H9 (cell line): ENCODE measurements at regions not wholly inside any gene's neighbourhood (a gene's known extent, or its start where the extent isn't known, plus 50 kb on each side); places are given as distances from the start of the nearest gene placed in this dataset.
"Not testable (repeated sequence)": the region's sequence is repeated elsewhere in the genome, so short reads cannot be mapped to it uniquely, and the experiment has no call there.

Experiments used
- DNase-seq: peaks from one replicate; pipeline ENCODE4 v3.0.0-alpha.2; 2017
- H2AFZ ChIP-seq: one replicate; pipeline ENCODE4 v1.6.1; 2013; ENCODE audit warnings: mild to moderate bottlenecking, low read length, control low read depth, moderate library complexity
- H2AK5ac ChIP-seq: 2 replicates; pipeline ENCODE4 v1.6.1; 2013; ENCODE audit warnings: low read length, control low read depth, mixed read lengths; ENCODE audit not compliant: insufficient read length
- H2BK120ac ChIP-seq: one replicate; pipeline ENCODE4 v1.6.1; 2013; ENCODE audit warnings: low read depth, mild to moderate bottlenecking, low read length, control low read depth, inconsistent platforms; ENCODE audit not compliant: poor library complexity, severe bottlenecking
- H2BK12ac ChIP-seq: 2 replicates; pipeline ENCODE4 v1.6.1; 2013; ENCODE audit warnings: low read length, control low read depth, mixed read lengths, low read depth; ENCODE audit not compliant: insufficient read length
- H2BK15ac ChIP-seq: 2 replicates; pipeline ENCODE4 v1.6.1; 2013; ENCODE audit warnings: low read depth, low read length, control low read depth
- H2BK20ac ChIP-seq: one replicate; pipeline ENCODE4 v1.6.1; 2013; ENCODE audit warnings: low read depth, mild to moderate bottlenecking, low read length, control low read depth, inconsistent platforms; ENCODE audit not compliant: poor library complexity, severe bottlenecking
- H2BK5ac ChIP-seq: 2 replicates; pipeline ENCODE4 v1.6.1; 2013; ENCODE audit warnings: low read length, control low read depth, mixed read lengths; ENCODE audit not compliant: insufficient read length
- H3K14ac ChIP-seq: 2 replicates; pipeline ENCODE4 v1.6.1; 2013; ENCODE audit warnings: low read length, control low read depth; ENCODE audit not compliant: insufficient read depth
- H3K18ac ChIP-seq: 2 replicates; pipeline ENCODE4 v1.6.1; 2013; ENCODE audit warnings: low read depth, mild to moderate bottlenecking, mixed read lengths, low read length, control low read depth; ENCODE audit not compliant: insufficient read length
- H3K23ac ChIP-seq: 2 replicates; pipeline ENCODE4 v1.6.1; 2013; ENCODE audit warnings: low read length, control low read depth, mixed read lengths, low read depth; ENCODE audit not compliant: insufficient read length
- H3K23me2 ChIP-seq: 2 replicates; pipeline ENCODE4 v1.6.1; 2013; ENCODE audit warnings: low read depth, mild to moderate bottlenecking, mixed read lengths, low read length, control low read depth; ENCODE audit not compliant: insufficient read length, poor library complexity, severe bottlenecking
- H3K27ac ChIP-seq: 2 replicates; pipeline ENCODE4 v1.5.1; 2013; ENCODE audit warnings: low read length, control low read depth, mixed read lengths, low read depth; ENCODE audit not compliant: insufficient read length
- H3K27me3 ChIP-seq: 2 replicates; pipeline ENCODE4 v1.6.1; 2013; ENCODE audit warnings: low read length, control low read depth, inconsistent platforms; ENCODE audit not compliant: insufficient read depth
- H3K4ac ChIP-seq: 2 replicates; pipeline ENCODE4 v1.6.1; 2013; ENCODE audit warnings: low read depth, mild to moderate bottlenecking, control low read depth, inconsistent platforms, low read length, moderate library complexity
- H3K4me1 ChIP-seq: 2 replicates; pipeline ENCODE4 v1.6.1; 2013; ENCODE audit warnings: low read length, control low read depth, inconsistent platforms; ENCODE audit not compliant: insufficient read depth
- H3K4me2 ChIP-seq: 2 replicates; pipeline ENCODE4 v1.6.1; 2013; ENCODE audit warnings: low read length, control low read depth, mixed read lengths; ENCODE audit not compliant: insufficient read length, insufficient read depth
- H3K56ac ChIP-seq: 2 replicates; pipeline ENCODE4 v1.6.1; 2013; ENCODE audit warnings: low read depth, mild to moderate bottlenecking, mixed read lengths, low read length, control low read depth; ENCODE audit not compliant: insufficient read length
- H3K79me1 ChIP-seq: 2 replicates; pipeline ENCODE4 v1.6.1; 2013; ENCODE audit warnings: low read depth, mild to moderate bottlenecking, moderate library complexity, low read length, control low read depth, inconsistent platforms; ENCODE audit not compliant: insufficient read depth, poor library complexity, severe bottlenecking
- H3K79me2 ChIP-seq: 2 replicates; pipeline ENCODE4 v1.6.1; 2013; ENCODE audit warnings: low read length, control low read depth, inconsistent platforms; ENCODE audit not compliant: insufficient read depth
- H3K9ac ChIP-seq: 2 replicates; pipeline ENCODE4 v1.6.1; 2013; ENCODE audit warnings: low read length, control low read depth, mixed read lengths; ENCODE audit not compliant: insufficient read length; ENCODE audit errors: extremely low read depth
- H3K9me3 ChIP-seq: one replicate; pipeline ENCODE4 v1.6.1; 2013; ENCODE audit warnings: low read depth, low read length, inconsistent platforms; ENCODE audit not compliant: control insufficient read depth
- H3T11ph ChIP-seq: one replicate; pipeline ENCODE4 v1.6.1; 2013; ENCODE audit warnings: mild to moderate bottlenecking, low read length, control low read depth, inconsistent platforms
- H4K20me1 ChIP-seq: one replicate; pipeline ENCODE4 v1.6.1; 2013; ENCODE audit not compliant: control insufficient read depth, insufficient read length, insufficient read depth
- H4K5ac ChIP-seq: 2 replicates; pipeline ENCODE4 v1.6.1; 2013; ENCODE audit warnings: low read depth, mild to moderate bottlenecking, mixed read lengths, low read length, control low read depth; ENCODE audit not compliant: insufficient read length
- H4K8ac ChIP-seq: replicated peaks from 2 replicates; pipeline ENCODE4 v1.6.1; 2013; ENCODE audit warnings: low read length, control low read depth, mixed read lengths, low read depth; ENCODE audit not compliant: insufficient read length
- H4K91ac ChIP-seq: 2 replicates; pipeline ENCODE4 v1.6.1; 2013; ENCODE audit warnings: low read depth, mild to moderate bottlenecking, moderate library complexity, mixed read lengths, low read length, control low read depth; ENCODE audit not compliant: insufficient read length
- H3K27ac Mint-ChIP-seq, 3 experiments: 2 replicates in 2 of 3; 3 replicates in 1 of 3; pipeline ENCODE4 v1.8.0; 2020 to 2021; ENCODE audit warnings: mixed read lengths in 3 of 3, mild to moderate bottlenecking in 1 of 3, moderate library complexity in 1 of 3
- H3K27me3 Mint-ChIP-seq: 2 replicates; pipeline ENCODE4 v1.8.0; 2021; ENCODE audit warnings: low read depth, mild to moderate bottlenecking, moderate library complexity, mixed read lengths
- H3K36me3 Mint-ChIP-seq, 3 experiments: 2 replicates in 2 of 3; 3 replicates in 1 of 3; pipeline ENCODE4 v1.8.0; 2020 to 2021; ENCODE audit warnings: low read depth in 3 of 3, mixed read lengths in 3 of 3; ENCODE audit not compliant: insufficient read depth in 1 of 3
- H3K4me1 Mint-ChIP-seq, 2 experiments: 2 replicates each; pipeline ENCODE4 v1.8.0; 2020; ENCODE audit warnings: mixed read lengths in 2 of 2
- H3K4me3 Mint-ChIP-seq, 2 experiments: 2 replicates in 1 of 2; 3 replicates in 1 of 2; pipeline ENCODE4 v1.8.0; 2020 to 2021; ENCODE audit warnings: mild to moderate bottlenecking in 2 of 2, mixed read lengths in 2 of 2, moderate library complexity in 1 of 2
- H3K9me3 Mint-ChIP-seq, 2 experiments: 2 replicates in 1 of 2; 3 replicates in 1 of 2; pipeline ENCODE4 v1.8.0; 2020; ENCODE audit warnings: mild to moderate bottlenecking in 2 of 2, mixed read lengths in 2 of 2, moderate library complexity in 1 of 2
- WGBS: extraction: QIAGEN DNeasy Blood & Tissue Kit; methylation state at CpG from one replicate; pipeline ENCODE4 v1.1.7; 2013; ENCODE audit warnings: missing lambda C conversion rate, low lambda C conversion rate, mixed read lengths; ENCODE audit not compliant: insufficient read length; ENCODE audit errors: extremely low coverage; 5-methylcytosine and 5-hydroxymethylcytosine counted together
- TF ChIP-seq, protein P1 (sequence below): fragments of 200-600 bp; sonication (generic); conservative IDR thresholded peaks from 3 replicates; pipeline ENCODE4 v1.8.0; 2021; ENCODE audit warnings: antibody characterized with exemption, mild to moderate bottlenecking

DNA sequence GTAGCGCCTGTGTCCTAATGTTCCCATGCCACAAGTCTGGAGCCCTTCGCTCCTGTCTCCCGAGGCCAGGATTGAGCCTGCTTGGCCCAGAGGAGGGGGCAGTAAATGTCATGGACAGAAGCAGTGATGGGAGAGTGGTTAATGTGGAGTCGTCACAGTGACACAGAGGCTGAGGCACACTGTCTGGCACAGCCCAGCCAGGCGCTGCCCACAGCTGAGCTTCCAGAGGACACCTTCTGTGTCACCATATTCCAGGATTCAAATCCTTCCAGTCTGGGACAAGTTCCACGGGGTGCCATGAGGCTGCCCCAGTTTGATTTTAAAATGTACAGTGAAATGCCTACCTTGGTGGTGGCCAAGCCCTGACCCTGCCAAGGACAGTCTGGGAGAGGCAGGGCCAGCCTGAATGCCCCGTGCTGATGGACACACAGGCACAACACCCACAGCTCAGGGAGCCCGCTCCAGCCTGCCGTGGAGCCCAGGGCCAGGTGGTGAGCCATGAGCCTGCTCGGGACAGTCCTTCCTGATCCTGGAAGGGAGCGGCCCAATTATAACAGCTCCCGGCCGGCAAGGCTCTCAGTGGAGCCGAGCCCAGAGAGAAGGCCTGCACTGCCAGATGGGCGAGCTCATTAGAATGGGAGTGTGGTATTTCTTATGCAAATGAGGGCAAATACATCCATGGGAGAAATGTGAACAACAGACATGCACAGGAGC, 99.1 kb upstream of the RUFY1 start:
- H4K8ac ChIP-seq: no peak overlapping the region
- no peak overlapping the region for H4K5ac ChIP-seq
- no peak overlapping the region for H2BK20ac ChIP-seq
- no peak overlapping the region for H3K9ac ChIP-seq
- no peak overlapping the region for H3K4ac ChIP-seq
- no peak overlapping the region for H2BK12ac ChIP-seq
- H3K4me1 ChIP-seq: no peaks in the 10 kb centered on the region
- H3K56ac ChIP-seq: no peak overlapping the region
- no peak overlapping the region for H3K27ac ChIP-seq
- Mint-ChIP-seq H3K27me3 (peaks cover 13% of the 10 kb centered on the region), H3K36me3 (peaks cover 0 to 4% (median 3%) of the 10 kb centered on the region in 3 experiments; a peak in 3 of 7 replicates), H3K4me3 (no peak overlapping the region), H3K27ac (peak overlapping the region in 1 of 3 experiments; percentile 49; a peak in 1 of 7 replicates), H3K9me3 (peaks cover 30 to 41% of the 10 kb centered on the region in 2 experiments), H3K4me1 (no peaks in the 10 kb centered on the region)
- H2AK5ac ChIP-seq: no peak overlapping the region
- no peak overlapping the region for H2BK5ac ChIP-seq
- DNase-seq: no peak
- TF ChIP-seq, protein P1, sequence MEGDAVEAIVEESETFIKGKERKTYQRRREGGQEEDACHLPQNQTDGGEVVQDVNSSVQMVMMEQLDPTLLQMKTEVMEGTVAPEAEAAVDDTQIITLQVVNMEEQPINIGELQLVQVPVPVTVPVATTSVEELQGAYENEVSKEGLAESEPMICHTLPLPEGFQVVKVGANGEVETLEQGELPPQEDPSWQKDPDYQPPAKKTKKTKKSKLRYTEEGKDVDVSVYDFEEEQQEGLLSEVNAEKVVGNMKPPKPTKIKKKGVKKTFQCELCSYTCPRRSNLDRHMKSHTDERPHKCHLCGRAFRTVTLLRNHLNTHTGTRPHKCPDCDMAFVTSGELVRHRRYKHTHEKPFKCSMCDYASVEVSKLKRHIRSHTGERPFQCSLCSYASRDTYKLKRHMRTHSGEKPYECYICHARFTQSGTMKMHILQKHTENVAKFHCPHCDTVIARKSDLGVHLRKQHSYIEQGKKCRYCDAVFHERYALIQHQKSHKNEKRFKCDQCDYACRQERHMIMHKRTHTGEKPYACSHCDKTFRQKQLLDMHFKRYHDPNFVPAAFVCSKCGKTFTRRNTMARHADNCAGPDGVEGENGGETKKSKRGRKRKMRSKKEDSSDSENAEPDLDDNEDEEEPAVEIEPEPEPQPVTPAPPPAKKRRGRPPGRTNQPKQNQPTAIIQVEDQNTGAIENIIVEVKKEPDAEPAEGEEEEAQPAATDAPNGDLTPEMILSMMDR: no peak
- no CpG with 5 or more reads among the region's 15 CpGs for WGBS
- H3K23ac ChIP-seq: no peak overlapping the region
- H3T11ph ChIP-seq: no peak overlapping the region
- H3K79me2 ChIP-seq: no peaks in the 10 kb centered on the region
- no peaks in the 10 kb centered on the region for H3K23me2 ChIP-seq
- H3K14ac ChIP-seq: no peak overlapping the region
- H2BK120ac ChIP-seq: no peak overlapping the region
- no peaks in the 10 kb centered on the region for H3K9me3 ChIP-seq
- no peak overlapping the region for H2BK15ac ChIP-seq
- no peaks in the 10 kb centered on the region for H4K20me1 ChIP-seq
- H3K79me1 ChIP-seq: no peaks in the 10 kb centered on the region
- no peaks in the 10 kb centered on the region for H3K27me3 ChIP-seq
- H4K91ac ChIP-seq: no peak overlapping the region
- no peak overlapping the region for H3K4me2 ChIP-seq
- H2AFZ ChIP-seq: no peak overlapping the region
- no peak overlapping the region for H3K18ac ChIP-seq

GRCh38 chr5:179449950-179450349, 100.4 kb upstream of the RUFY1 start:
- H3K27me3 ChIP-seq, H4K91ac ChIP-seq, H3K4me1 Mint-ChIP-seq, H3K56ac ChIP-seq, H2BK5ac ChIP-seq, H2BK15ac ChIP-seq, H4K5ac ChIP-seq, H3K4me1 ChIP-seq, H3T11ph ChIP-seq, H3K23ac ChIP-seq, H3K4ac ChIP-seq, H4K20me1 ChIP-seq, H3K27ac ChIP-seq, H3K36me3 Mint-ChIP-seq, H3K27ac Mint-ChIP-seq, H4K8ac ChIP-seq, H2AK5ac ChIP-seq, H3K9me3 ChIP-seq, H3K9ac ChIP-seq, DNase-seq, H3K18ac ChIP-seq, H3K79me2 ChIP-seq, H2AFZ ChIP-seq, H2BK20ac ChIP-seq, H3K14ac ChIP-seq, H3K4me3 Mint-ChIP-seq, H2BK12ac ChIP-seq, H2BK120ac ChIP-seq, H3K79me1 ChIP-seq, H3K23me2 ChIP-seq, H3K4me2 ChIP-seq: not testable (repeated sequence)
- peaks cover 20% of the 10 kb centered on the region for H3K27me3 Mint-ChIP-seq
- peaks cover 22 to 35% of the 10 kb centered on the region in 2 experiments; a peak in 4 of 5 replicates for H3K9me3 Mint-ChIP-seq
- WGBS: no CpG with 5 or more reads among the region's 4 CpGs
